H1 (cell line): ENCODE measurements at regions not wholly inside any gene's neighbourhood (a gene's known extent, or its start where the extent isn't known, plus 50 kb on each side); places are given as distances from the start of the nearest gene placed in this dataset.

ENCODE experiments used
- CHD2 ChIP-seq: IDR thresholded peaks from 2 replicates; pipeline ENCODE4 v1.6.1; 2012; ENCODE audit warnings: low read length, improper control_type of control experiment
- KDM5A ChIP-seq: fragments of 200-600 bp; IDR thresholded peaks from 2 replicates; pipeline ENCODE4 v1.7.1; 2012; ENCODE audit warnings: mild to moderate bottlenecking, low read length, inconsistent platforms, mixed read lengths
- RNF2 ChIP-seq: fragments of 200-900, 300-1000 bp; sonication (generic); IDR thresholded peaks from 2 replicates; pipeline ENCODE4 v1.7.1; 2016; ENCODE audit warnings: borderline replicate concordance, low read depth, mild to moderate bottlenecking, antibody characterized with exemption, low read length; ENCODE audit not compliant: poor library complexity, severe bottlenecking; ENCODE audit errors: missing control alignments
- TAF1 ChIP-seq: IDR thresholded peaks from 2 replicates; pipeline ENCODE4 v1.6.1; 2011; ENCODE audit warnings: mild to moderate bottlenecking, low read depth, low read length
- TBP ChIP-seq: IDR thresholded peaks from 2 replicates; pipeline ENCODE4 v1.6.1; 2011; ENCODE audit warnings: low read depth, low read length, improper control_type of control experiment
- TF ChIP-seq, protein P1 (sequence below): fragments of 300-600 bp; sonication (generic); IDR thresholded peaks from 2 replicates; pipeline ENCODE4 v1.7.1; 2012; ENCODE audit warnings: low read length, moderate library complexity, mild to moderate bottlenecking, inconsistent platforms; ENCODE audit not compliant: insufficient replicate concordance

DNA sequence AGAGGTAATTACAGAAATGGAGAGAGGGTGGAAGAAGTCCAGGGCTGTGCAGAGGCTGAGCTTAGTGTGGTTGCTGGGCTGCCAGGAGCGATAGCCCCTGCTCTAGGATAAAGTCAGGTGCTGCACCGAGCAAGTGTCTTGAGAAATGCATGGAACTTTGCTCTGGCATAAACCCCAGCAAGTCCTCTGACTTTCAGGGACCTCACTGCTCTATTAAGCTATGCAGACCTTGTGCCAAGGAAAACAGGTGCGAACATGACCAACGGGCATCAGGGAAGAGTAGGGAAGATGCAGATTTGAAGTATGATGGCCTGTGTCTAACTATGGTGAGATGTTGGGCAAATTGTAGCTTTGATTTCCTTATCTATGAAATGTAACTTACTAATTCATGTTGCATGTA lies 416.8 kb downstream of the NR2F2 start (continued):
- TF ChIP-seq, protein P1, sequence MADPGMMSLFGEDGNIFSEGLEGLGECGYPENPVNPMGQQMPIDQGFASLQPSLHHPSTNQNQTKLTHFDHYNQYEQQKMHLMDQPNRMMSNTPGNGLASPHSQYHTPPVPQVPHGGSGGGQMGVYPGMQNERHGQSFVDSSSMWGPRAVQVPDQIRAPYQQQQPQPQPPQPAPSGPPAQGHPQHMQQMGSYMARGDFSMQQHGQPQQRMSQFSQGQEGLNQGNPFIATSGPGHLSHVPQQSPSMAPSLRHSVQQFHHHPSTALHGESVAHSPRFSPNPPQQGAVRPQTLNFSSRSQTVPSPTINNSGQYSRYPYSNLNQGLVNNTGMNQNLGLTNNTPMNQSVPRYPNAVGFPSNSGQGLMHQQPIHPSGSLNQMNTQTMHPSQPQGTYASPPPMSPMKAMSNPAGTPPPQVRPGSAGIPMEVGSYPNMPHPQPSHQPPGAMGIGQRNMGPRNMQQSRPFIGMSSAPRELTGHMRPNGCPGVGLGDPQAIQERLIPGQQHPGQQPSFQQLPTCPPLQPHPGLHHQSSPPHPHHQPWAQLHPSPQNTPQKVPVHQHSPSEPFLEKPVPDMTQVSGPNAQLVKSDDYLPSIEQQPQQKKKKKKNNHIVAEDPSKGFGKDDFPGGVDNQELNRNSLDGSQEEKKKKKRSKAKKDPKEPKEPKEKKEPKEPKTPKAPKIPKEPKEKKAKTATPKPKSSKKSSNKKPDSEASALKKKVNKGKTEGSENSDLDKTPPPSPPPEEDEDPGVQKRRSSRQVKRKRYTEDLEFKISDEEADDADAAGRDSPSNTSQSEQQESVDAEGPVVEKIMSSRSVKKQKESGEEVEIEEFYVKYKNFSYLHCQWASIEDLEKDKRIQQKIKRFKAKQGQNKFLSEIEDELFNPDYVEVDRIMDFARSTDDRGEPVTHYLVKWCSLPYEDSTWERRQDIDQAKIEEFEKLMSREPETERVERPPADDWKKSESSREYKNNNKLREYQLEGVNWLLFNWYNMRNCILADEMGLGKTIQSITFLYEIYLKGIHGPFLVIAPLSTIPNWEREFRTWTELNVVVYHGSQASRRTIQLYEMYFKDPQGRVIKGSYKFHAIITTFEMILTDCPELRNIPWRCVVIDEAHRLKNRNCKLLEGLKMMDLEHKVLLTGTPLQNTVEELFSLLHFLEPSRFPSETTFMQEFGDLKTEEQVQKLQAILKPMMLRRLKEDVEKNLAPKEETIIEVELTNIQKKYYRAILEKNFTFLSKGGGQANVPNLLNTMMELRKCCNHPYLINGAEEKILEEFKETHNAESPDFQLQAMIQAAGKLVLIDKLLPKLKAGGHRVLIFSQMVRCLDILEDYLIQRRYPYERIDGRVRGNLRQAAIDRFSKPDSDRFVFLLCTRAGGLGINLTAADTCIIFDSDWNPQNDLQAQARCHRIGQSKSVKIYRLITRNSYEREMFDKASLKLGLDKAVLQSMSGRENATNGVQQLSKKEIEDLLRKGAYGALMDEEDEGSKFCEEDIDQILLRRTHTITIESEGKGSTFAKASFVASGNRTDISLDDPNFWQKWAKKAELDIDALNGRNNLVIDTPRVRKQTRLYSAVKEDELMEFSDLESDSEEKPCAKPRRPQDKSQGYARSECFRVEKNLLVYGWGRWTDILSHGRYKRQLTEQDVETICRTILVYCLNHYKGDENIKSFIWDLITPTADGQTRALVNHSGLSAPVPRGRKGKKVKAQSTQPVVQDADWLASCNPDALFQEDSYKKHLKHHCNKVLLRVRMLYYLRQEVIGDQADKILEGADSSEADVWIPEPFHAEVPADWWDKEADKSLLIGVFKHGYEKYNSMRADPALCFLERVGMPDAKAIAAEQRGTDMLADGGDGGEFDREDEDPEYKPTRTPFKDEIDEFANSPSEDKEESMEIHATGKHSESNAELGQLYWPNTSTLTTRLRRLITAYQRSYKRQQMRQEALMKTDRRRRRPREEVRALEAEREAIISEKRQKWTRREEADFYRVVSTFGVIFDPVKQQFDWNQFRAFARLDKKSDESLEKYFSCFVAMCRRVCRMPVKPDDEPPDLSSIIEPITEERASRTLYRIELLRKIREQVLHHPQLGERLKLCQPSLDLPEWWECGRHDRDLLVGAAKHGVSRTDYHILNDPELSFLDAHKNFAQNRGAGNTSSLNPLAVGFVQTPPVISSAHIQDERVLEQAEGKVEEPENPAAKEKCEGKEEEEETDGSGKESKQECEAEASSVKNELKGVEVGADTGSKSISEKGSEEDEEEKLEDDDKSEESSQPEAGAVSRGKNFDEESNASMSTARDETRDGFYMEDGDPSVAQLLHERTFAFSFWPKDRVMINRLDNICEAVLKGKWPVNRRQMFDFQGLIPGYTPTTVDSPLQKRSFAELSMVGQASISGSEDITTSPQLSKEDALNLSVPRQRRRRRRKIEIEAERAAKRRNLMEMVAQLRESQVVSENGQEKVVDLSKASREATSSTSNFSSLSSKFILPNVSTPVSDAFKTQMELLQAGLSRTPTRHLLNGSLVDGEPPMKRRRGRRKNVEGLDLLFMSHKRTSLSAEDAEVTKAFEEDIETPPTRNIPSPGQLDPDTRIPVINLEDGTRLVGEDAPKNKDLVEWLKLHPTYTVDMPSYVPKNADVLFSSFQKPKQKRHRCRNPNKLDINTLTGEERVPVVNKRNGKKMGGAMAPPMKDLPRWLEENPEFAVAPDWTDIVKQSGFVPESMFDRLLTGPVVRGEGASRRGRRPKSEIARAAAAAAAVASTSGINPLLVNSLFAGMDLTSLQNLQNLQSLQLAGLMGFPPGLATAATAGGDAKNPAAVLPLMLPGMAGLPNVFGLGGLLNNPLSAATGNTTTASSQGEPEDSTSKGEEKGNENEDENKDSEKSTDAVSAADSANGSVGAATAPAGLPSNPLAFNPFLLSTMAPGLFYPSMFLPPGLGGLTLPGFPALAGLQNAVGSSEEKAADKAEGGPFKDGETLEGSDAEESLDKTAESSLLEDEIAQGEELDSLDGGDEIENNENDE = no peak
- TF ChIP-seq RNF2 (no peak), TBP (no peak), CHD2 (no peak), KDM5A (no peak), TAF1 (no peak)
